GM21447 (cell line): ENCODE measurements at regions not wholly inside any gene's neighbourhood (a gene's known extent, or its start where the extent isn't known, plus 50 kb on each side); places are given as distances from the start of the nearest gene placed in this dataset.
"Not testable (repeated sequence)": the region's sequence is repeated elsewhere in the genome, so short reads cannot be mapped to it uniquely, and the experiment has no call there.

Source experiments
- ATAC-seq: cut with Tn5 transposase; IDR thresholded peaks from one replicate; pipeline ENCODE4 v1.9.1; 2021; ENCODE audit not compliant: unreplicated experiment

GRCh38 chr16:59373632-59374031 lies 639.5 kb upstream of the GOT2 start:
- no peak for ATAC-seq

DNA sequence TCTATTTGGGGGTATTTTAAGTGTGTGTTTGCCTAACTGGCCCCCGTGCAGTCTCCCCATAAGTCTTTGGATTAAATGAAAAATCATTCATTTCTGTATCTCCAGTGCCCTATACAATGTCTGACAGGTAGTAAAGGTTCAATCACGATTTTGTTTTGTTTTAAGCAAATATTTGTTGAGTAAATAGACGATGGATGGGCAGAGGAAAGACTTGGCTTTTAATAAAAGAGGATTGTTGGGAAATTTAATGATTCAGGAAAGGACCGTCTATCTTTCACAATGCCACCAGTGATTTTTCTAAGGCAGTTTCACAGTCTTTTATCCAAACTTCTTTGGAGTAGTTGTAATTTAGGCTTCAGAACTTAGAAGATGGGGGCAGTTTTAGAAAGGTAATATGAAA lies 636.6 kb upstream of the GOT2 start:
- no peak for ATAC-seq

GRCh38 chr16:59369523-59369922 lies 635.4 kb upstream of the GOT2 start:
- no peak for ATAC-seq

- no peak for ATAC-seq
Observed at GRCh38 chr16:59368586-59368985, 634.5 kb upstream of the GOT2 start.

GRCh38 chr16:59356709-59357108 lies 622.6 kb upstream of the GOT2 start:
- ATAC-seq, result no peak

GRCh38 chr16:59356144-59356543 lies 622.0 kb upstream of the GOT2 start:
- no peak for ATAC-seq

DNA sequence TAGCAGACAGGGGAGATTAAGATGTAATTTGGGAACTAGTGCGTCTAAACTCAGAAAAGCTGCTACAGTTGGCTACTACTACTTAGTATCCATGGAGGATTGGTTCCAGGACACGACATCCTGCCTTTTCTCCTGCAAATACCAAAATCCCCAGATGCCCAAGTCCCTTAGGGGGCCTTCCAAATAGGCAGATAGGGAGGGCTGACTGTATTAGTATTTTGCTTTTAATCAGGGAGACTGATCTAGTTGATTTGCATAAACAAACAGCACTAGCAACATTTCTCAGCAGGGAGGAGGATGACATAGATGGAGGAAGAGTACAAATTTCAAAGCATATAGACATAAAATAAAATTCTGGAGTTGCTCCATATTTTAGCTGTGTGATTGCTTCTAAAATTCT lies 621.6 kb upstream of the GOT2 start:
- no peak for ATAC-seq

DNA sequence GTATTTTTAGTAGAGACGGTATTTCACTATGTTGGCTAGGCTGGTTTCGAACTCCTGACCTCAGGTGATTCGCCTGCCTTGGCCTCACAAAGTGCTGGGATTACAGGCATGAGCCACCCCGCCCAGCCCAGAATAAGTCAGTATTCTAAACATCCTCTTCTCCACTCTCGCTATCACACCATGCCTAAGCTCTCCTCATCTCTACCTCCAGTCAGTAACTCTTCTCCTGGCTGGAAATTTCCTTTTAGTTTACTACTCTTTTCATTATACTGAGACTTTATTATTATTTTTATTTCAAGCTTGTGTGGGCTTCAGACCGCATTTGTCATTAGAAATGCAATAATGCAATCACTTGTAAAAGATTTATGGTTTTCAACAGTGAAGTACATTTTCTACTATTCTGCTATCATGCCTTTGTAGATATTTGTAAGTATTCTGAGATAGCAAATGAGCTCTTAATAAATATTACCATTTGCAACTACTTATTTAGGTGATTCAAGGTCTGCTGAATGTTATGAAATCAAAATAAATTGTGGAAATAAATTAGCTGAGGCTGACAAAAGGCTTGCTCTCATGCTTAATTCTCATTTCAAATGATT lies 617.3 kb upstream of the GOT2 start:
- no peak for ATAC-seq

- no peak for ATAC-seq
Observed at GRCh38 chr16:59350670-59351069, 616.6 kb upstream of the GOT2 start.

GRCh38 chr16:59342669-59343068 lies 608.6 kb upstream of the GOT2 start:
- no peak for ATAC-seq

DNA sequence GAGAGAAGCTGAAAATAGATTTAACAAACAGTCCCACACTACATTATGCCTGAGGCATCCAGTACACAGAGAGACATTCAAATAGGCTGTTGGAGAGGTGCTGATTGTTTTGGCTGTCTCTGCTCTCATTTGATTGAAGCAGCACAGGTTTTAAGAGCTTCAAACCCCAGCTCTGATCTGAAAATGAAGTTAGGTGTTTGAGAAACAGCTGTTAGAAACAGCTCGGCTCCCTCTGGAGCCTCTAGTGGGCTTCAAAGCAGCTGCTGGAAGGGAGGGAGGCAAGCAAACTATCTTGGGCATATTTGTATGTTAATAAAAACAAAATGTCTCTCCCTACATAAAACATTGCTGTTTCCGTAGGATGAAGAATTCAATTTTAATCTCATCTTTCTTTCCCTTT lies 607.3 kb upstream of the GOT2 start:
- no peak for ATAC-seq

- ATAC-seq, result no peak
Observed at GRCh38 chr16:59339871-59340270, 605.8 kb upstream of the GOT2 start.

DNA sequence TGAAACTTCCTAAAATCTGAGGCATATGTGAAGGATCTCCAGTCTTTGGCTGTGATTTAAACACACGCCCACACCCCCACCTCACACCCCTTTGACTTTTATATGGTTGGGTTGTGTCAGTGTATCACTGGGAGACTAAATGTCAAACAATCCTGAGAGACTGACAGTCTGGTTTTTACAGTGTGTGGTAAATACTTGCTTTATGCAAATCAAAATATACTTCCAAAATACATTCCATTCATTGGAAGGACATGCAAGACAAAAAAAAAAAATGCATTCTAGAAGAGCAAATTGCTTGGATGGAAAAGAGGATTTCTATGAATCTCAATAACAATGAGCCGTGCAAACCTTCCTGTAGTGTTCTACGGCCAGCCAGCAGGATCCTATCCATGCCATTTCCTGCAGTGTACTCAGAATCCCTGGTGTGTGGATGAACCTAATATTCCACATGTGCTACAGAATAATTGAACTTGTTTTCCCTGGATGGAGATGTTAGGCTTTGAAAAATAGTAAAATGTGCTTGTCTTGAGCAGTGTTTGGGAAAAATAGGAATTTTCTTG lies 602.1 kb upstream of the GOT2 start:
- no peak for ATAC-seq

DNA sequence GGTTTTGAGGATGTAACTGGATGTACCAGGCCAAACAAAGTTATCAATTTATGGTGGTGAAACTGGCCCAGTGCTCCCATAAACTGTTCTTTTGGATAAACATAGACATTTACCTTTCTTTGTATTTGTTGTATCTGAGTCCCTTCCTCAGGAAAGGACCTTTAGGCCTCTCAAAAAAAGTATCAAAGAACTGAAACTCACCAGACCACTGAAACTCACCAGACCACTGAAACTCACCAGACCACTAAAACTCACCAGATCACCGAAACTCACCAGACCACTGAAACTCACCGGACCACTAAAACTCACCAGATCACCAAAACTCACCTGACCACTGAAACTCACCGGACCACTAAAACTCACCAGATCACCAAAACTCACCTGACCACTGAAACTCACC lies 597.6 kb upstream of the GOT2 start:
- ATAC-seq, result not testable (repeated sequence)

DNA sequence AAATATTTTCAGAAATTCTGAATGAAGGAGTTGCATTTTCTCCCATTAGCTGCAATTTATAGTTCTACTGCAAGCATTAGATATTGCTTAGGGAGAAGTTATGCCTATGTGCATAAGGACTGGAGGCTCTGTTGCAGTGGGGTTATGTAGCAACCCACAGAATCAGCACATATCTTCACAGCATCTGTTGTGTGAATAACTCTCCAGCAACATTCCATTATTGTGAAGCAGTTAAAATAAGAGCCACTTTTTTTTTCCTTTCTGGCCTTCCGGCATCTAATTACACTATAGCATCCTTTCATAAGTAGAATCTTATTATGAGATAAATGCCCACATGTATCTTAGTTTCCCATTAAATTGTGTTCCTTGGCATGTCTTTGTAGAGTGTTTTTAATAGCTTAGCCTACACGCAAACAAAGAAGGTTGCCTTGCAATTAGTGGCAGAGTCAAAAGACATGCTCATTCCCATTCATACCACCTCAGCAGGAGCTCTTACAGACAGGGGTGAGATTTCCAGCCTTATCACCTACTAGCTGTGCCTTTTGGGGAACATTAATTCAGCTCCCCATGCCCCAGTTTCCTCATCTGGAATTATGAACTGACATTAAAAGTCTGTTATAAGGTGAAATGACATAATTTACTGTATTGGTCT lies 596.0 kb upstream of the GOT2 start:
- no peak for ATAC-seq

DNA sequence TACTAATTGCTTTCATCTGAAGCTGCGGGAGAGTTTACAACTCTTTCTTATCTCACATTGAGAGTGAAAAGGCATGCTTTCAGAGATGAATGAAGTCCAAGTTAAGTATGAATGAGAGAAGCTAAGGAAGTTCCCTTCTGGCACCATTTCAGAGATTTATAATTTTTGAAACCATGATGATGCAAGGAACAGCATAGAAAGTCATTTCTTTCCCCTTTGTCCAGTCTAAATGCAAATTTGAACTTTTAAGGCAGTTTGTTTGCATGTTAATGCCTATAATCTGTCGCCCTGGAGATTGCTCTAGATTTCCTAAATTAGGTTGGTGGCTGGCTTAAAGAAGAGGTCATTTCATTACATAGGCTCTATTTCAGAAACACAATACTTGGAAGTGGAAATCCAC lies 594.8 kb upstream of the GOT2 start:
- ATAC-seq, result no peak

GRCh38 chr16:59327894-59328293 lies 593.8 kb upstream of the GOT2 start:
- ATAC-seq, result no peak

- no peak for ATAC-seq
Observed at GRCh38 chr16:59326955-59327354, 592.8 kb upstream of the GOT2 start.

- no peak for ATAC-seq
Observed at GRCh38 chr16:59324462-59324861, 590.3 kb upstream of the GOT2 start.

DNA sequence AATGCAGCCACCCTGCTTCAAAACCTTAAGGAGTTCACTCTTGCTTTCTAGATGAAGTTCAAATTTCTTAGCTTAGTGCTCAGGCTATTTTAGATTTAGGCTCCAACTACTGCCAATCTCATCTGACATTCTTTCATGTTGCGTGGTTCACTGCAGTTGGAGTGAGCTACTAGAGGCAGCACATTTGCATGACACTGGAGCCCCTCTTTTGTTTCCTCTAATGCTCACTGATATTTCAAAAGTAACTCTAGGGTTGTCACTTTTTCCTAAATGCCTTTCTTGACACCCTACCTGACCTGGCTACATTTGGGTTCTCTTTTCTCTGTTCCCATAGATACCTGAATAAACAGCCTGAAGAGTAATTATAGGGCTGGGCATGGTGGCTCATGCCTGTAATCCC lies 586.5 kb upstream of the GOT2 start:
- no peak for ATAC-seq

GRCh38 chr16:59319871-59320270 lies 585.8 kb upstream of the GOT2 start:
- ATAC-seq, result no peak

- ATAC-seq, result no peak
Observed at GRCh38 chr16:59305850-59306249, 571.7 kb upstream of the GOT2 start.

- no peak for ATAC-seq
Observed at GRCh38 chr16:59296888-59297287, 562.8 kb upstream of the GOT2 start.
